ENCODE measurements at regions not wholly inside any gene's neighbourhood (a gene's known extent, or its start where the extent isn't known, plus 50 kb on each side); places are given as distances from the start of the nearest gene placed in this dataset.

DNA sequence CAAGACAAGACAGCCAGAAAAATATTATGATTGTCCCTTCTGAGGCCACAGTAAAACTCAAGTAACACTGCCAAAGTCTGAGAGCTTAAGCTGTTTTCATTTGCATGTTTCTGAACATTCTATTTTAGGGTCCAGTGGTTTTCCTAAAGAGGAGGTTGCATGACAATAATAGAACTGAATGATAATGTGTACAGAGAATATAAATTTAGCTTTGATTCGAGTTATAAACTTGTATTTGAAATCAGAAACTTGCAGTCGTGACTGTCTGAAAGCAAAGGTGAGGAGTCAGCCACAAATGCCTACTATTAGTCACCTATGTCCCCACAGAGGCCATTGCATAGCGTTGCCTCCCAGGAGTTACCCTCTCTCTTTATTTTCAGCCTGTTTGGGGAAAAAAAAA lies 363.1 kb upstream of the ADGRL2 start:
- TF ChIP-seq EZH2 (IDR thresholded peaks at IDR 0.05) (no peak), POLR2AphosphoS5 (IDR thresholded peaks at IDR 0.05; ENCODE audit: borderline replicate concordance, low read depth, low read length) (no peak)

All from SK-N-MC (cell line).